Activated CD4-positive, alpha-beta T cell treated with anti-CD3 and anti-CD28 coated beads, Interleukin-2, amount 10 ng/mL, durations not matched to agents 7 days and 5 days (primary cell): ENCODE measurements at regions not wholly inside any gene's neighbourhood (a gene's known extent, or its start where the extent isn't known, plus 50 kb on each side); places are given as distances from the start of the nearest gene placed in this dataset.

Experiments used
- CTCF ChIA-PET: fragments of 350-600 bp; sonication (Branson Sonifier 250); formaldehyde crosslinking; loops from one replicate; lab custom pipeline; 2021; ENCODE audit warnings: antibody characterized with exemption; lab: Charles Lee
- POLR2A ChIA-PET: fragments of 350-600 bp; sonication (Branson Sonifier 250); formaldehyde crosslinking; loops from one replicate; lab custom pipeline; 2021; ENCODE audit warnings: antibody characterized with exemption; lab: Charles Lee
- DNase-seq: peaks from one replicate; pipeline ENCODE4 v3.0.0-alpha.2; 2020
- H3K27ac Mint-ChIP-seq: one replicate; pipeline ENCODE4 v1.8.0; 2021; ENCODE audit warnings: mild to moderate bottlenecking, moderate library complexity, mixed read lengths
- H3K27me3 Mint-ChIP-seq: one replicate; pipeline ENCODE4 v1.8.0; 2021; ENCODE audit warnings: mixed read lengths
- H3K36me3 Mint-ChIP-seq: one replicate; pipeline ENCODE4 v1.8.0; 2021; ENCODE audit warnings: low read depth, mixed read lengths
- H3K4me1 Mint-ChIP-seq: one replicate; pipeline ENCODE4 v1.8.0; 2021; ENCODE audit warnings: mixed read lengths
- H3K4me3 Mint-ChIP-seq: one replicate; pipeline ENCODE4 v1.8.0; 2021; ENCODE audit warnings: mild to moderate bottlenecking, moderate library complexity, mixed read lengths
- H3K9me3 Mint-ChIP-seq: one replicate; pipeline ENCODE4 v1.8.0; 2021; ENCODE audit warnings: mixed read lengths

GRCh38 chr17:14797021-14797420 lies 468.1 kb downstream of the PMP22 start:
- peaks cover 3% of the 10 kb centered on the region for H3K9me3 Mint-ChIP-seq

GRCh38 chr17:14794961-14795360 lies 470.2 kb downstream of the PMP22 start:
- Mint-ChIP-seq H3K4me3 (no peak overlapping the region), H3K4me1 (no peaks in the 10 kb centered on the region), H3K9me3 (peaks cover 3% of the 10 kb centered on the region), H3K27ac (no peak overlapping the region), H3K36me3 (no peaks in the 10 kb centered on the region), H3K27me3 (peaks cover 4% of the 10 kb centered on the region)
- ChIA-PET POLR2A (no interaction called here), CTCF (no interaction called here)
- no peak for DNase-seq

More at GRCh38 chr17:14797021-14797420, 468.1 kb downstream of the PMP22 start:
- DNase-seq = no peak
- Mint-ChIP-seq H3K27ac (no peak overlapping the region), H3K4me1 (no peaks in the 10 kb centered on the region), H3K27me3 (peaks cover 4% of the 10 kb centered on the region), H3K4me3 (no peak overlapping the region), H3K36me3 (no peaks in the 10 kb centered on the region)
- ChIA-PET CTCF (no interaction called here), POLR2A (no interaction called here)

DNA sequence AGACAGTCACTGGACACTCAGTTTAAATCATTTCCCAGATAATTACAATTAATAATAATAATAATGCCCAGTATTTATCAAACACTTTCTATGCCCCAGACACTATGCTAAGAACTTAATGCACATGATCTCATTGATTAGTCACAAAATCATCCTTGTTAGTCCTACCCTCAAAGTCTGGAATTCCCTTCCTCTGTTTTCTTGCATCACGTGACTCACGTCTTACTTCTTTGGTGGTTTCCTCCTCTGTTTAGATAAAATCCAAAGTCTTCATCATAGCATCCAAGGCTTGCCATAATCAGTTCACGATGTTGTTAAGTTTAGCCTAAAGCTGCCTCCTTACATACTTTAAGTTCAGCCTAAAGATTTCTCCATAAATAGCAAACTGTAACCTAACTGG lies 471.9 kb downstream of the PMP22 start:
- no peak for DNase-seq
- peaks cover 7% of the 10 kb centered on the region for H3K27me3 Mint-ChIP-seq
- no peak overlapping the region for H3K27ac Mint-ChIP-seq
- no peaks in the 10 kb centered on the region for H3K4me1 Mint-ChIP-seq
- CTCF ChIA-PET = no interaction called here
- H3K36me3 Mint-ChIP-seq = no peaks in the 10 kb centered on the region
- H3K4me3 Mint-ChIP-seq = no peak overlapping the region
- no peaks in the 10 kb centered on the region for H3K9me3 Mint-ChIP-seq
- POLR2A ChIA-PET = no interaction called here

GRCh38 chr17:14792746-14793145 lies 472.4 kb downstream of the PMP22 start:
- Mint-ChIP-seq H3K27me3 (peaks cover 7% of the 10 kb centered on the region), H3K27ac (no peak overlapping the region), H3K9me3 (no peaks in the 10 kb centered on the region), H3K36me3 (no peaks in the 10 kb centered on the region), H3K4me1 (no peaks in the 10 kb centered on the region), H3K4me3 (no peak overlapping the region)
- DNase-seq = no peak
- POLR2A ChIA-PET = no interaction called here
- CTCF ChIA-PET = no interaction called here

- ChIA-PET POLR2A (no interaction called here), CTCF (no interaction called here)
- Mint-ChIP-seq H3K4me1 (no peaks in the 10 kb centered on the region), H3K4me3 (no peak overlapping the region), H3K27ac (no peak overlapping the region), H3K27me3 (peaks cover 4% of the 10 kb centered on the region), H3K9me3 (no peaks in the 10 kb centered on the region), H3K36me3 (no peaks in the 10 kb centered on the region)
- DNase-seq = no peak
Observed at GRCh38 chr17:14791221-14791620, 473.9 kb downstream of the PMP22 start.

DNA sequence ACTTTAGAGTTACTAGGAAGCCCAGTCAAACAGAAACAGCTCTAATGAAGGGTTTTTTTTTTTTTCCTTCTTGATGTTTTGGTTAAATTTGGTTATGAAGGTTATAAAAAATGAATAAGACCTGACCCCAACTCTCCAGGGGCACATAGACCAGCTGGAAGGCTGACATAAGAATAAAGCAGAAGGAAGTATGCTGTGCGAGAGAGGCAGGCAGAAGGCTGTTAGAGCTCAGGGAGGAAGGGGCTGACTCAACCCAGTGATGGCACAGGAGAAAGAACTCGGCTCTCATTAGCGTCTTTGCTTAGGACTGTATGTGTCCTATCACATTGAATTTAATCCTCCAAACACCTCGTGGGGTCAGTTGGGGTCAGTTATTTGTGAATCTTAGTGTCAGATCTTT lies 474.6 kb downstream of the PMP22 start:
- no peak for DNase-seq
- peaks cover 4% of the 10 kb centered on the region for H3K27me3 Mint-ChIP-seq
- no peaks in the 10 kb centered on the region for H3K9me3 Mint-ChIP-seq
- H3K27ac Mint-ChIP-seq = no peak overlapping the region
- no peak overlapping the region for H3K4me3 Mint-ChIP-seq
- H3K4me1 Mint-ChIP-seq = no peaks in the 10 kb centered on the region
- CTCF ChIA-PET = interaction anchor here (0.6 to 0.8 kb wide), 2 partner anchors 18 to 237 kb away, joined by 3 read pairs; no protein-coding TSS in a partner anchor
- no peaks in the 10 kb centered on the region for H3K36me3 Mint-ChIP-seq
- POLR2A ChIA-PET = no interaction called here

GRCh38 chr17:14784997-14785696 lies 480.0 kb downstream of the PMP22 start:
- Mint-ChIP-seq H3K4me1 (no peaks in the 10 kb centered on the region), H3K27ac (no peak overlapping the region), H3K4me3 (no peak overlapping the region), H3K36me3 (no peaks in the 10 kb centered on the region), H3K9me3 (no peaks in the 10 kb centered on the region), H3K27me3 (peaks cover 2% of the 10 kb centered on the region)
- no peak for DNase-seq
- ChIA-PET CTCF (no interaction called here), POLR2A (no interaction called here)

DNA sequence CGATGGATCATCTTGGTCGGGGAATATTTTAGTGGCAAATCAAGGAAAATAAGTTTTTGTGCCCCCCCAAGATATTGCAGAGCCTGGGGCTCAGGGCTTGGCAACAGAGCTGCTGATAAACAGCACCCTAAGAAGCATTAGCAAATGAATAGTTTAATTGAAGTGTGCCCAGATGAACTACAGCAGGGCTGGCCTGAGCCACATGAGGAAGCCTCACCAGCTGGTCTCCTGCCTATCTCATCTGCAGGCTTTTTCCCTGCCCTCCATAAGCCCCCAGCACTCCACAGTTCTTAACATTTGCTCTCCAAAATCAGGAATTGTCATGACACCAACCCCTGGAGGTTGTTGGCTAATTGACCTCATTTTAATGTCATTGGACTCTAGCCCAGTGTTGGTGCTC lies 480.2 kb downstream of the HS3ST3B1 start:
- no peaks in the 10 kb centered on the region for H3K36me3 Mint-ChIP-seq
- H3K27me3 Mint-ChIP-seq = no peaks in the 10 kb centered on the region

GRCh38 chr17:14780097-14780651 lies 479.3 kb downstream of the HS3ST3B1 start:
- no peak overlapping the region for H3K4me3 Mint-ChIP-seq
- DNase-seq = no peak
- no peak overlapping the region for H3K27ac Mint-ChIP-seq
- CTCF ChIA-PET = no interaction called here
- no peaks in the 10 kb centered on the region for H3K4me1 Mint-ChIP-seq
- H3K36me3 Mint-ChIP-seq = no peaks in the 10 kb centered on the region
- H3K9me3 Mint-ChIP-seq = no peaks in the 10 kb centered on the region
- H3K27me3 Mint-ChIP-seq = peaks cover 2% of the 10 kb centered on the region
- POLR2A ChIA-PET = no interaction called here

More for the DNA sequence above, 480.2 kb downstream of the HS3ST3B1 start:
- ChIA-PET CTCF (no interaction called here), POLR2A (no interaction called here)
- no peak overlapping the region for H3K27ac Mint-ChIP-seq
- H3K4me3 Mint-ChIP-seq = no peak overlapping the region
- no peak for DNase-seq
- H3K9me3 Mint-ChIP-seq = no peaks in the 10 kb centered on the region
- no peaks in the 10 kb centered on the region for H3K4me1 Mint-ChIP-seq

DNA sequence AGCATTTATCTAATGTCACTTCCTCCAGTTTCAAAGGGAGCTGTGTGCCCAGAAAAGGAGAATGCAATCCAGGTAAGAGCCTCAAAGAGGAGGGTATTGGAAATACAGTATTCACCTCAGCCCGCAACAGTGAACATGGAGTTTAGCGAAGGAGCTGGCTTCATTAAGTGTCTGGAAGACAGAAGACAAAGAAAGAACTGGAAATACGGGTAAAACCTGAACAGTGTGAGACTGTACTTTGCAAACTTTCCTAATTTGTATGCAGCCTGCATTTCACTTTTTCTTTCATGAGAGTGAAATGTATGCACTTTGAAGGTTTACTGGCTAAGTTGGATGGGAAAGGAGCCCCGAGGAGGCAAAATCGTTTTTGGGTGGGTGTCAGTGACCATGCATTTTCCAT lies 478.4 kb downstream of the HS3ST3B1 start:
- POLR2A ChIA-PET = no interaction called here
- Mint-ChIP-seq H3K4me1 (no peaks in the 10 kb centered on the region), H3K27ac (no peak overlapping the region), H3K27me3 (peaks cover 2% of the 10 kb centered on the region), H3K4me3 (no peak overlapping the region), H3K9me3 (peaks cover 3% of the 10 kb centered on the region), H3K36me3 (no peaks in the 10 kb centered on the region)
- no peak for DNase-seq
- CTCF ChIA-PET = no interaction called here

GRCh38 chr17:14777291-14777690 lies 476.4 kb downstream of the HS3ST3B1 start:
- ChIA-PET POLR2A (no interaction called here), CTCF (no interaction called here)
- Mint-ChIP-seq H3K36me3 (no peaks in the 10 kb centered on the region), H3K4me3 (no peak overlapping the region), H3K9me3 (peaks cover 4% of the 10 kb centered on the region), H3K27ac (no peak overlapping the region), H3K27me3 (peaks cover 2% of the 10 kb centered on the region), H3K4me1 (no peaks in the 10 kb centered on the region)
- DNase-seq = no peak

DNA sequence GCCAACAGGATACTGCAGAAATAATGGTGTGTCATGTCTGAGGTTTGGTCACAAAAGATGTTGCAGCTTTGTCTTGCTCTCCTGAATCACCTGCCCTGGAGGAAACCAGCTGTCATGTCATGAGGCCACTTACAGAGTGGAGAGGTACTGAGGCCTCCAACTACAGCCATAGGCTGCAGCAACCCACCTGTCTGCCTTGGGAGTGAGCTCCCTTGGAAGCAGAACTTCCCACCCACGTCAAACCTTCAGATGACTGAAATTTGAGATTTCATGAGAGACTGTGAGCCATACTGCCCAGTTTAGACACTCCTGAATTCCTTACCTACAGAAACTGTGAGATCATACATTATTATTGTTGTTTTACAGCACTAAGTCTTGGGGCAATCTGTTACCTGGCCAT lies 475.9 kb downstream of the HS3ST3B1 start:
- H3K4me3 Mint-ChIP-seq = no peak overlapping the region
- CTCF ChIA-PET = no interaction called here

GRCh38 chr17:14775731-14776492 lies 475.0 kb downstream of the HS3ST3B1 start:
- no peaks in the 10 kb centered on the region for H3K36me3 Mint-ChIP-seq
- no peak overlapping the region for H3K4me3 Mint-ChIP-seq
- CTCF ChIA-PET = no interaction called here
- peaks cover 4% of the 10 kb centered on the region for H3K9me3 Mint-ChIP-seq
- peaks cover 2% of the 10 kb centered on the region for H3K27me3 Mint-ChIP-seq
- POLR2A ChIA-PET = interaction anchor here (0.6 kb wide), 1 partner anchor 17 kb away, joined by 3 read pairs; no protein-coding TSS in a partner anchor
- no peak for DNase-seq
- no peak overlapping the region for H3K27ac Mint-ChIP-seq
- H3K4me1 Mint-ChIP-seq = no peaks in the 10 kb centered on the region

More for the DNA sequence above, 475.9 kb downstream of the HS3ST3B1 start:
- Mint-ChIP-seq H3K27me3 (peaks cover 2% of the 10 kb centered on the region), H3K9me3 (peaks cover 4% of the 10 kb centered on the region), H3K4me1 (no peaks in the 10 kb centered on the region), H3K27ac (no peak overlapping the region), H3K36me3 (no peaks in the 10 kb centered on the region)
- POLR2A ChIA-PET = no interaction called here
- DNase-seq = no peak
